GM12878 (cell line): ENCODE measurements at regions not wholly inside any gene's neighbourhood (a gene's known extent, or its start where the extent isn't known, plus 50 kb on each side); places are given as distances from the start of the nearest gene placed in this dataset.

Source experiments
- ATAC-seq: fragments of 200-7000 bp; cut with Tn5 transposase; 3 replicates; pipeline ENCODE4 v1.9.1; 2020; ENCODE audit warnings: mild to moderate bottlenecking, moderate library complexity
- BruUV-seq: library from RNA; stranded (reverse); fragments of 400-500 nt; replicated peaks from 2 replicates; lab custom pipeline; 2021; lab: Mats Ljungman, UMichigan
- CTCF ChIA-PET: fragments of 300-600 bp; sonication (Branson Sonifier 250); formaldehyde crosslinking; extraction: SDS; loops from one replicate; lab custom pipeline; 2021; ENCODE audit warnings: inconsistent platforms; lab: Yijun Ruan, JAX
- POLR2A ChIA-PET: fragments of 350-600 bp; formaldehyde crosslinking; extraction: SDS; loops from one replicate; lab custom pipeline; 2021; ENCODE audit warnings: inconsistent platforms; lab: Charles Lee
- RAD21 ChIA-PET: fragments of 300-600 bp; sonication (Branson Sonifier 250); formaldehyde crosslinking; loops from one replicate; lab custom pipeline; 2023; ENCODE audit warnings: antibody characterized with exemption; ENCODE audit not compliant: unreplicated experiment; lab: Charles Lee
- SMC1A ChIA-PET: fragments of 300-600 bp; sonication (Branson Sonifier 250); formaldehyde crosslinking; loops from one replicate; lab custom pipeline; 2023; ENCODE audit not compliant: unreplicated experiment, uncharacterized antibody; lab: Charles Lee
- DNase-seq: peaks from one replicate; pipeline ENCODE4 v3.0.0-alpha.2; 2011; ENCODE audit warnings: low read depth, low spot score
- FAIRE-seq: peaks from 3 replicates; lab custom pipeline; 2011; peaks lifted over from hg19 to GRCh38; lab: Jason Lieb, UNC
- H2AFZ ChIP-seq: 2 replicates; pipeline ENCODE4 v1.6.0; 2011; ENCODE audit warnings: low read depth, low read length, control low read depth; ENCODE audit not compliant: control insufficient read depth
- H3K27ac ChIP-seq: 2 replicates; pipeline ENCODE4 v1.5.1; 2011; ENCODE audit warnings: control low read depth; ENCODE audit not compliant: control insufficient read depth, insufficient read depth
- H3K27me3 ChIP-seq, 2 experiments: replicated peaks in 1 of 2; 2 replicates each; pipeline versions ENCODE4 v1.6.0 to v1.6.1; 2011; ENCODE audit warnings: low read length in 1 of 2; ENCODE audit not compliant: control insufficient read depth in 2 of 2, insufficient read depth in 2 of 2
- H3K36me3 ChIP-seq, 2 experiments: 2 replicates each; pipeline ENCODE4 v1.5.1; 2011; ENCODE audit warnings: low read length in 1 of 2; ENCODE audit not compliant: control insufficient read depth in 2 of 2, insufficient read depth in 2 of 2
- H3K4me1 ChIP-seq: 2 replicates; pipeline ENCODE4 v1.6.1; 2011; ENCODE audit warnings: mild to moderate bottlenecking, low read length, moderate library complexity, mixed read lengths; ENCODE audit not compliant: control insufficient read depth, insufficient read depth
- H3K4me2 ChIP-seq: 2 replicates; pipeline ENCODE4 v1.6.0; 2011; ENCODE audit warnings: control low read depth; ENCODE audit not compliant: control insufficient read depth, insufficient read depth
- H3K4me3 ChIP-seq: fragments of 200-600 bp; sonication (generic); 2 replicates; pipeline ENCODE4 v1.5.1; 2016
- H3K79me2 ChIP-seq: 2 replicates; pipeline ENCODE4 v1.6.0; 2011; ENCODE audit warnings: low read length; ENCODE audit not compliant: control insufficient read depth, insufficient read depth
- H3K9ac ChIP-seq: 2 replicates; pipeline ENCODE4 v1.8.0; 2011; ENCODE audit warnings: low read length, control low read depth, mixed read lengths; ENCODE audit not compliant: control insufficient read depth, insufficient read depth
- H3K9me3 ChIP-seq: replicated peaks from 3 replicates; pipeline ENCODE4 v1.5.1; 2011; ENCODE audit warnings: mild to moderate bottlenecking, low read length; ENCODE audit not compliant: control insufficient read depth, insufficient read depth
- H4K20me1 ChIP-seq: 2 replicates; pipeline ENCODE4 v1.6.0; 2011; ENCODE audit not compliant: control insufficient read depth, insufficient read depth
- CEBPZ ChIP-seq: fragments of 150-350 bp; IDR thresholded peaks from 2 replicates; pipeline ENCODE4 v1.6.1; 2016; ENCODE audit warnings: low read depth, low read length
- MEF2A ChIP-seq: IDR thresholded peaks from 2 replicates; pipeline ENCODE4 v1.6.1; 2011; ENCODE audit warnings: low read depth, mild to moderate bottlenecking, low read length, moderate library complexity; ENCODE audit not compliant: insufficient read depth
- MEF2B ChIP-seq: fragments of 450-650 bp; IDR thresholded peaks from 2 replicates; pipeline ENCODE4 v1.6.1; 2018; ENCODE audit warnings: mild to moderate bottlenecking, moderate library complexity; ENCODE audit not compliant: partially characterized antibody, poor library complexity, severe bottlenecking
- POLR2A ChIP-seq: IDR thresholded peaks from 2 replicates; pipeline ENCODE4 v1.6.1; 2011; ENCODE audit warnings: low read depth, mild to moderate bottlenecking, low read length
- RCOR1 ChIP-seq: conservative IDR thresholded peaks from 2 replicates; pipeline ENCODE4 v1.6.1; 2012; ENCODE audit warnings: low read depth, low read length, improper control_type of control experiment
- SMAD1 ChIP-seq: fragments of 450-650 bp; IDR thresholded peaks from 2 replicates; pipeline ENCODE4 v1.6.1; 2018; ENCODE audit warnings: mild to moderate bottlenecking, low read depth; ENCODE audit not compliant: partially characterized antibody
- SRF ChIP-seq, 2 experiments: IDR thresholded peaks; 2 replicates each; pipeline ENCODE4 v1.6.1; 2011; ENCODE audit warnings: low read depth in 2 of 2, low read length in 2 of 2, mild to moderate bottlenecking in 1 of 2, moderate library complexity in 1 of 2
- WGBS: methylation state at CpG from one replicate; pipeline ENCODE4 v1.1.6; 2016; ENCODE audit warnings: low lambda C conversion rate; ENCODE audit not compliant: insufficient replicate concordance, insufficient coverage; ENCODE audit errors: missing lambda C conversion rate; 5-methylcytosine and 5-hydroxymethylcytosine counted together
- in situ Hi-C: fragments of 300-500 bp; cut with MboI; formaldehyde crosslinking; loops from 9 replicates; pipeline ENCODE4 v1.14.3; 2018; ENCODE audit warnings: mixed read lengths
- intact Hi-C: fragments of 100-400 bp; cut with micrococcal nuclease; formaldehyde crosslinking; loops from one replicate; pipeline ENCODE4 v1.14.2; 2022; ENCODE audit not compliant: unreplicated experiment
- TF ChIP-seq, protein P1 (sequence below): fragments of 450-650 bp; formaldehyde crosslinking; IDR thresholded peaks from 2 replicates; pipeline ENCODE4 v1.4.0; 2020; ENCODE audit warnings: mild to moderate bottlenecking, moderate library complexity

- ATAC-seq: no peak
- RAD21 ChIA-PET: interaction anchor here (0.8 to 2.6 kb wide), 13 partner anchors 10 to 361 kb away, joined by 3 to 9 read pairs (median 4); no protein-coding TSS in a partner anchor
- SMC1A ChIA-PET: interaction anchor here (0.6 to 3.5 kb wide), 18 partner anchors 10 to 326 kb away, joined by 3 to 17 read pairs (median 4); no protein-coding TSS in a partner anchor
- Histone ChIP-seq H3K4me3 (peak overlapping the region; percentile 22; the same call in 1 of the 2 replicates), H3K27me3 (no peaks in the 10 kb centered on the region; a peak in 1 of 4 replicates), H2AFZ (peak overlapping the region; percentile 68), H3K9ac (0 out of 2 replicates have a peak overlapping the region, but pooled peaks have one; percentile 15), H4K20me1 (no peaks in the 10 kb centered on the region), H3K9me3 (no peaks in the 10 kb centered on the region), H3K27ac (no peak overlapping the region)
- no TSS peak for BruUV-seq
- DNase-seq: no peak
- intact Hi-C loops: loop anchor here (5.0 to 10.0 kb wide), 4 partner anchors 99 to 321 kb away; no protein-coding TSS in a partner anchor
- WGBS: 60% methylated on average over 9 of the region's 9 CpGs
- TF ChIP-seq SRF (IDR thresholded peaks at IDR 0.05; ENCODE audit: low read depth in 2 of 2, low read length in 2 of 2) (no peak), SMAD1 (no peak), MEF2B (no peak), POLR2A (no peak), CEBPZ (no peak), MEF2A (no peak), RCOR1 (no peak)
- TF ChIP-seq, protein P1, sequence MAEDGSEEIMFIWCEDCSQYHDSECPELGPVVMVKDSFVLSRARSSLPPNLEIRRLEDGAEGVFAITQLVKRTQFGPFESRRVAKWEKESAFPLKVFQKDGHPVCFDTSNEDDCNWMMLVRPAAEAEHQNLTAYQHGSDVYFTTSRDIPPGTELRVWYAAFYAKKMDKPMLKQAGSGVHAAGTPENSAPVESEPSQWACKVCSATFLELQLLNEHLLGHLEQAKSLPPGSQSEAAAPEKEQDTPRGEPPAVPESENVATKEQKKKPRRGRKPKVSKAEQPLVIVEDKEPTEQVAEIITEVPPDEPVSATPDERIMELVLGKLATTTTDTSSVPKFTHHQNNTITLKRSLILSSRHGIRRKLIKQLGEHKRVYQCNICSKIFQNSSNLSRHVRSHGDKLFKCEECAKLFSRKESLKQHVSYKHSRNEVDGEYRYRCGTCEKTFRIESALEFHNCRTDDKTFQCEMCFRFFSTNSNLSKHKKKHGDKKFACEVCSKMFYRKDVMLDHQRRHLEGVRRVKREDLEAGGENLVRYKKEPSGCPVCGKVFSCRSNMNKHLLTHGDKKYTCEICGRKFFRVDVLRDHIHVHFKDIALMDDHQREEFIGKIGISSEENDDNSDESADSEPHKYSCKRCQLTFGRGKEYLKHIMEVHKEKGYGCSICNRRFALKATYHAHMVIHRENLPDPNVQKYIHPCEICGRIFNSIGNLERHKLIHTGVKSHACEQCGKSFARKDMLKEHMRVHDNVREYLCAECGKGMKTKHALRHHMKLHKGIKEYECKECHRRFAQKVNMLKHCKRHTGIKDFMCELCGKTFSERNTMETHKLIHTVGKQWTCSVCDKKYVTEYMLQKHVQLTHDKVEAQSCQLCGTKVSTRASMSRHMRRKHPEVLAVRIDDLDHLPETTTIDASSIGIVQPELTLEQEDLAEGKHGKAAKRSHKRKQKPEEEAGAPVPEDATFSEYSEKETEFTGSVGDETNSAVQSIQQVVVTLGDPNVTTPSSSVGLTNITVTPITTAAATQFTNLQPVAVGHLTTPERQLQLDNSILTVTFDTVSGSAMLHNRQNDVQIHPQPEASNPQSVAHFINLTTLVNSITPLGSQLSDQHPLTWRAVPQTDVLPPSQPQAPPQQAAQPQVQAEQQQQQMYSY: no peak
- TF ChIP-seq, all 136 proteins: peak for 0
- Histone ChIP-seq H3K4me1 (peaks cover 27% of the 10 kb centered on the region), H3K4me2 (peak overlapping the region; percentile 36), H3K36me3 (no peaks in the 10 kb centered on the region), H3K79me2 (no peaks in the 10 kb centered on the region)
- POLR2A ChIA-PET: interaction anchor here (0.6 kb wide), 1 partner anchor 115 kb away, joined by 5 read pairs; no protein-coding TSS in a partner anchor
- FAIRE-seq: no peak
- CTCF ChIA-PET: interaction anchor here (1.0 to 3.4 kb wide), 11 partner anchors 41 to 326 kb away, joined by 3 to 18 read pairs (median 6); no protein-coding TSS in a partner anchor
- in situ Hi-C loops: no loop called here
Observed at GRCh38 chr6:6915813-6916547, 191.8 kb upstream of the RREB1 start.
